H1 (cell line): ENCODE measurements at regions not wholly inside any gene's neighbourhood (a gene's known extent, or its start where the extent isn't known, plus 50 kb on each side); places are given as distances from the start of the nearest gene placed in this dataset.

Source experiments
- CTCF ChIA-PET: fragments of 300-600 bp; sonication (Branson Sonifier 250); formaldehyde crosslinking; loops from one replicate; lab custom pipeline; 2021; ENCODE audit not compliant: partially characterized antibody; lab: Charles Lee
- POLR2A ChIA-PET: fragments of 300-600 bp; sonication (Branson Sonifier 250); formaldehyde crosslinking; loops from one replicate; lab custom pipeline; 2021; ENCODE audit warnings: inconsistent platforms; ENCODE audit not compliant: partially characterized antibody; lab: Charles Lee
- DNase-seq, 2 experiments: peaks; one replicate each; pipeline versions ENCODE4 v3.0.0 to v3.0.0-alpha.2; 2010 to 2022; ENCODE audit warnings: low spot score in 2 of 2, low read depth in 1 of 2, mixed read lengths in 1 of 2
- FAIRE-seq: peaks from 2 replicates; lab custom pipeline; 2011; peaks lifted over from hg19 to GRCh38; lab: Jason Lieb, UNC
- H2AFZ ChIP-seq: 2 replicates; pipeline ENCODE4 v1.8.1; 2012; ENCODE audit warnings: low read length, inconsistent platforms
- H2AK5ac ChIP-seq: 2 replicates; pipeline ENCODE4 v1.6.1; 2013; ENCODE audit warnings: low read depth, low read length
- H2BK120ac ChIP-seq: replicated peaks from 2 replicates; pipeline ENCODE3; 2013; ENCODE audit warnings: low read depth, low read length, inconsistent platforms
- H2BK12ac ChIP-seq: 2 replicates; pipeline ENCODE4 v1.6.1; 2013; ENCODE audit warnings: low read depth, low read length
- H2BK15ac ChIP-seq: 2 replicates; pipeline ENCODE4 v1.6.1; 2013; ENCODE audit warnings: low read length
- H2BK20ac ChIP-seq: 2 replicates; pipeline ENCODE4 v1.6.1; 2013; ENCODE audit warnings: low read length
- H2BK5ac ChIP-seq: 2 replicates; pipeline ENCODE4 v1.6.1; 2013; ENCODE audit warnings: low read depth, low read length
- H3K14ac ChIP-seq: 2 replicates; pipeline ENCODE4 v1.6.1; 2013; ENCODE audit warnings: inconsistent platforms; ENCODE audit not compliant: insufficient read length
- H3K18ac ChIP-seq: 2 replicates; pipeline ENCODE4 v1.6.1; 2013; ENCODE audit warnings: low read length; ENCODE audit errors: extremely low read depth
- H3K23ac ChIP-seq: 2 replicates; pipeline ENCODE4 v1.6.1; 2013; ENCODE audit warnings: inconsistent platforms; ENCODE audit not compliant: insufficient read length
- H3K23me2 ChIP-seq: 2 replicates; pipeline ENCODE4 v1.6.1; 2013; ENCODE audit warnings: low read depth, low read length
- H3K27ac ChIP-seq: 2 replicates; pipeline ENCODE4 v1.6.1; 2011; ENCODE audit warnings: low read depth, low read length, inconsistent platforms
- H3K27me3 ChIP-seq, 4 experiments: replicated peaks in 1 of 4; 1 replicate in 1 of 4; 2 replicates in 3 of 4; pipeline versions ENCODE4 v1.6.1 to v1.8.1; 2011 to 2013; ENCODE audit warnings: low read length in 3 of 4, mild to moderate bottlenecking in 3 of 4, inconsistent platforms in 2 of 4, mixed read lengths in 2 of 4, moderate library complexity in 1 of 4; ENCODE audit not compliant: control insufficient read depth in 3 of 4, insufficient read depth in 3 of 4; ENCODE audit errors: extremely low read depth in 1 of 4
- H3K36me3 ChIP-seq, 4 experiments: 2 replicates each; pipeline versions ENCODE4 v1.6.1 to v1.8.1; 2011 to 2013; ENCODE audit warnings: mild to moderate bottlenecking in 4 of 4, low read length in 3 of 4, moderate library complexity in 2 of 4, control low read depth in 1 of 4, inconsistent platforms in 1 of 4; ENCODE audit not compliant: insufficient read depth in 4 of 4, control insufficient read depth in 2 of 4
- H3K4ac ChIP-seq: replicated peaks from 2 replicates; pipeline ENCODE3; 2013; ENCODE audit warnings: low read length, low read depth, mixed read lengths, inconsistent platforms; ENCODE audit not compliant: insufficient read length
- H3K4me1 ChIP-seq, 4 experiments: replicated peaks in 1 of 4; 1 replicate in 1 of 4; 2 replicates in 3 of 4; pipeline versions ENCODE4 v1.6.1 to v1.8.1; 2011 to 2013; ENCODE audit warnings: low read length in 3 of 4, inconsistent platforms in 2 of 4, mixed read lengths in 1 of 4; ENCODE audit not compliant: insufficient read depth in 4 of 4, control insufficient read depth in 3 of 4
- H3K4me2 ChIP-seq, 2 experiments: 2 replicates each; pipeline versions ENCODE4 v1.6.1 to v1.8.1; 2011 to 2013; ENCODE audit warnings: low read depth in 2 of 2, low read length in 2 of 2, control low read depth in 1 of 2, inconsistent platforms in 1 of 2, mild to moderate bottlenecking in 1 of 2; ENCODE audit not compliant: insufficient read depth in 1 of 2
- H3K4me3 ChIP-seq, 4 experiments: fragments of 200-600, 300-600 bp in 1 of 4; sonication (generic), shearing (Covaris generic), sonication (Bioruptor Twin) in 1 of 4; 2 replicates each; pipeline versions ENCODE4 v1.5.1 to v1.8.1; 2011 to 2016; ENCODE audit warnings: low read length in 4 of 4, low read depth in 3 of 4, control low read depth in 2 of 4, inconsistent platforms in 2 of 4, mild to moderate bottlenecking in 2 of 4, mixed read lengths in 1 of 4, moderate library complexity in 1 of 4; ENCODE audit not compliant: insufficient read depth in 2 of 4; ENCODE audit errors: extremely low read depth in 1 of 4
- H3K56ac ChIP-seq: replicated peaks from 2 replicates; pipeline ENCODE3; 2013; ENCODE audit warnings: low read depth, mild to moderate bottlenecking, mixed read lengths, low read length, inconsistent platforms; ENCODE audit not compliant: insufficient read length
- H3K79me1 ChIP-seq: 2 replicates; pipeline ENCODE4 v1.6.1; 2013; ENCODE audit warnings: low read depth, low read length, control low read depth
- H3K79me2 ChIP-seq, 2 experiments: 2 replicates each; pipeline versions ENCODE4 v1.6.1 to v1.8.1; 2012 to 2013; ENCODE audit warnings: low read length in 2 of 2, mild to moderate bottlenecking in 2 of 2, inconsistent platforms in 1 of 2; ENCODE audit not compliant: insufficient read depth in 2 of 2, control insufficient read depth in 1 of 2
- H3K9ac ChIP-seq, 4 experiments: replicated peaks in 1 of 4; 1 replicate in 1 of 4; 2 replicates in 3 of 4; pipeline versions ENCODE4 v1.6.1 to v1.8.1; 2011 to 2013; ENCODE audit warnings: low read depth in 3 of 4, low read length in 3 of 4, control low read depth in 2 of 4, mild to moderate bottlenecking in 2 of 4, moderate library complexity in 2 of 4, inconsistent platforms in 1 of 4; ENCODE audit errors: extremely low read depth in 1 of 4
- H3K9me3 ChIP-seq, 2 experiments: 2 replicates each; pipeline versions ENCODE4 v1.6.1 to v1.8.1; 2012 to 2013; ENCODE audit warnings: mild to moderate bottlenecking in 2 of 2, moderate library complexity in 2 of 2, control low read depth in 1 of 2, inconsistent platforms in 1 of 2, low read depth in 1 of 2, low read length in 1 of 2, mixed read lengths in 1 of 2; ENCODE audit not compliant: insufficient read depth in 2 of 2
- H4K20me1 ChIP-seq, 2 experiments: replicated peaks in 1 of 2; 2 replicates each; pipeline versions ENCODE3 to v1.8.1; 2011 to 2013; ENCODE audit warnings: inconsistent platforms in 2 of 2, low read length in 2 of 2, mild to moderate bottlenecking in 1 of 2; ENCODE audit not compliant: insufficient read depth in 2 of 2, control insufficient read depth in 1 of 2
- H4K5ac ChIP-seq: 2 replicates; pipeline ENCODE4 v1.6.1; 2013; ENCODE audit warnings: low read length, low read depth, mixed read lengths, inconsistent platforms; ENCODE audit not compliant: insufficient read length
- H4K8ac ChIP-seq: 2 replicates; pipeline ENCODE4 v1.8.0; 2013; ENCODE audit warnings: mild to moderate bottlenecking, moderate library complexity, low read length, inconsistent platforms; ENCODE audit not compliant: insufficient read depth; ENCODE audit errors: extremely low read depth
- H4K91ac ChIP-seq: replicated peaks from 2 replicates; pipeline ENCODE3; 2013; ENCODE audit warnings: low read length, mixed read lengths, inconsistent platforms; ENCODE audit not compliant: insufficient read length
- EP300 ChIP-seq, 2 experiments: IDR thresholded peaks; 1 replicate in 1 of 2; 2 replicates in 1 of 2; pipeline ENCODE4 v1.6.1; 2011 to 2012; ENCODE audit warnings: low read depth in 2 of 2, low read length in 2 of 2, mild to moderate bottlenecking in 2 of 2, borderline replicate concordance in 1 of 2, inconsistent platforms in 1 of 2, moderate library complexity in 1 of 2
- WGBS, 2 experiments: shearing (Covaris generic) in 1 of 2; methylation state at CpG; one replicate each; pipeline versions ENCODE4 v1.1.6 to v1.1.7; 2013 to 2015; ENCODE audit warnings: low lambda C conversion rate in 2 of 2, mixed read lengths in 2 of 2, inconsistent platforms in 1 of 2, low coverage in 1 of 2, missing lambda C conversion rate in 1 of 2; ENCODE audit not compliant: insufficient replicate concordance in 2 of 2, insufficient coverage in 1 of 2, insufficient read length in 1 of 2; ENCODE audit errors: extremely low coverage in 1 of 2, missing lambda C conversion rate in 1 of 2; 5-methylcytosine and 5-hydroxymethylcytosine counted together

DNA sequence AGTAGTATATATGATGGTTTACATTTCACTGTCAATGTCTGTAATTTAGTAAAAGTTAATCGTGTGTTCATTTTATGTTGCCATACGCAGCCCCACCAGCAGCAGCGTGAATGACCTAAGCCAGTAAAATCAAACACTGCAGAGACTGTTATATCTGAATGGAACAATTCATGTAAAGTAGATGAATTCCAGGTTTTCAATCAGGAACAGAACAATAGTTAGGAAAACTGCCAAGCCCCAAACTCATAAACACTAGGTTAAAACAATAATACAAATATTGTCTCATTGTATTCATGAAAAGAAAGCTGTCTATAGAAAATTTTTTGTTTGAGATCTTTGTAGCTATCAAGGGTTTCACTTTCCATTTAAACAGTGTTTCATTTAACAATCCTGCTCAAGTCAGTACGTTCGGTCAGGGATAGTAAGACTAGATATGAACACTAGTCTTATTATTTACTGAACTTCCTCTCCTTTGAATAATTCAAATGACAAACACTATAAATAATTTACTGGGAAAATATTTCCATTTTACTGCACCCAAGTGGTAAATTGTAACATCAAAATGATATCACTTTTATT lies 256.8 kb upstream of the FLRT2 start:
- WGBS, 2 experiments, result 74% methylated on average over 5 of the region's 5 CpGs; no CpG with 5 or more reads in 1 of the 2 experiments

More for the DNA sequence above, 256.8 kb upstream of the FLRT2 start:
- no peak for TF ChIP-seq EP300 (IDR thresholded peaks at IDR 0.05; ENCODE audit: borderline replicate concordance in 1 of 2, low read depth in 2 of 2, low read length in 2 of 2)
- H3K18ac ChIP-seq, result no peak overlapping the region
- no peak overlapping the region for H3K56ac ChIP-seq
- H3K14ac ChIP-seq, result no peak overlapping the region
- H3K4ac ChIP-seq, result no peak overlapping the region
- no peak overlapping the region for H2BK20ac ChIP-seq
- no peak overlapping the region for H2AK5ac ChIP-seq
- no peak overlapping the region for H3K9ac ChIP-seq
- FAIRE-seq, result no peak
- H4K91ac ChIP-seq, result no peak overlapping the region
- H3K27me3 ChIP-seq, result no peaks in the 10 kb centered on the region
- no peaks in the 10 kb centered on the region for H3K23me2 ChIP-seq
- no peak overlapping the region for H2AFZ ChIP-seq
- H3K9me3 ChIP-seq, result no peaks in the 10 kb centered on the region
- no peak overlapping the region for H3K4me3 ChIP-seq
- H4K8ac ChIP-seq, result no peak overlapping the region
- H2BK5ac ChIP-seq, result no peak overlapping the region
- POLR2A ChIA-PET, result no interaction called here
- no peak for DNase-seq
- no peak overlapping the region for H2BK15ac ChIP-seq
- H3K23ac ChIP-seq, result no peak overlapping the region
- no peak overlapping the region for H2BK12ac ChIP-seq
- no peaks in the 10 kb centered on the region for H3K79me1 ChIP-seq
- no peaks in the 10 kb centered on the region for H3K36me3 ChIP-seq
- no peak overlapping the region for H3K27ac ChIP-seq
- CTCF ChIA-PET, result no interaction called here
- no peak overlapping the region for H3K4me2 ChIP-seq
- H4K5ac ChIP-seq, result no peak overlapping the region
- no peaks in the 10 kb centered on the region for H4K20me1 ChIP-seq
- H2BK120ac ChIP-seq, result no peak overlapping the region
- no peaks in the 10 kb centered on the region for H3K4me1 ChIP-seq
- no peaks in the 10 kb centered on the region for H3K79me2 ChIP-seq
